ENCODE measurements at regions not wholly inside any gene's neighbourhood (a gene's known extent, or its start where the extent isn't known, plus 50 kb on each side); places are given as distances from the start of the nearest gene placed in this dataset.
A peak's percentile ranks its signal among the peaks of the same experiment; 100 is the strongest.

- DNase-seq (ENCODE audit: low spot score in 2 of 2) = no peak
- no peak for FAIRE-seq
These were observed 291.1 kb upstream of the PDZRN3 start for GRCh38 chr3:73915886-73916285.

DNA sequence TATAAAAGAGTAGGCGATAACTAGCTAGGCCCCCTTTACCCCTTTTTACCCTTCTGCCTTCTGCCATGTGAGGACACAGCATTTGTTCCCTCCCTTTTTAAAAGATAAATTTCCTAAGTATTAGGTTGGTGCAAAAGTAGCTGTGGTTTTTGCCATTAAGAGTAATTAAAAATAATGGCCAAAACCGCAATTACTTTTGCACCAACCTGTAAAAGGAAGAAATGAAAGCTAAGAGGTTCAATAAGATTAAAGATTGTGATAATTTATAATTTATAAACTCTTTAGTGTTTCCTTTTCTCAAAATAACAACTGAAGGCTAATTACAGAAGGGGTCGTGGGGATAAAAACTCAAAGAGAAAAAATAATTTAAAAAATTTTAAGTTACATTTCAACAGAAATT is 283.5 kb upstream of the PDZRN3 start:
- DNase-seq (ENCODE audit: low spot score in 2 of 2) (no peak), FAIRE-seq (no peak)

DNA sequence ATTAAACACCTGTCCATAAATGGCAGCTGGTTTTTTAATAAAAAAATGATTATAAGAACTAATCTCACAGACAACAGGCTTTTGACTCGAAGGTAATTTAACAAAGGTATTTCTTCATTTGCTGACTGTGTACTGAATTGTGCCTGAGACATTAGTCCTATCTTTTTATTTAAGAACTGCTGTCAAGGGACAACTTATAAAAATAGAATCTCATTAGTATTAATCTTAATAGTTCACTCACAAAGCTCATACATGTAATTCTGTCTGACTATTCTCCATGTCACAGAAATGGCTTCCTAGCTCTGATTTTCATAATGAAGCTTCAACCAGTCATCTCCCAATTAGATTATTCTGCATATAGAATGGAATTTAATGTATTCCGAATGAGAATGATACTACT is 276.9 kb upstream of the PDZRN3 start:
- FAIRE-seq = no peak
- DNase-seq (ENCODE audit: low spot score in 2 of 2) = no peak

DNA sequence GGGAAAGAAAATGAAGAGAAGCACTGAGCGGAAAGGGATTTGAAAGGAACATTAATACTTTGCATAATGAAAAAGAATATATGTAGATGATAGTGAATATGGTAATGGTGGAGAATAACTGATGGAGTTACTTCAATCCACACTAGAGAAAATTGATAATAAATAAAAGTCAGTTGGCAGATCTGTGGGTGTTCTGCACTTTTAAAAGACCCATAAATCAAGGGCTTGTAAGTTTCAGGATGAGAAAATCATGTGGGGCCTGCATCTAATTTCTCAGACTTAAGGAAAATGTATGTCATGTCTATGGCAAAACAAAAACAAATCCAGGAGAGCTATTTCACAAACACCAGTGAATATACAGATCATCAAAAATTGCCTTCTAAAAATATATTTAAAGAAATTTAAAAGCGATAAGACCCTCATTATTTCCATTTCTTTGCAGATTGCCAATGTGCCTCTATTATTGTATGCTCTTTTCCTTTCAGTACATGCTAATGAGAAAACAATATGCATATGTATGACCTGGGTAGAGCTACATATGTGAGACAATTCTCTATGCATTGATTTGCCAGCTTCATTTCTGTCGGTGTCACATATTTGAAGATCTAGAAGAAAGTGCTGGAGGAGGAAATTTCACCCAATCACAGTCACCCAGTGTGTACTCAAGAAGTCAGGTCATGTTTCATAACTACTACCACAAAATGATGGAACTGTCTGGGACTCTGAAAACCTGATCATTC is 269.9 kb upstream of the PDZRN3 start:
- FAIRE-seq (no peak), DNase-seq (ENCODE audit: low spot score in 2 of 2) (no peak)

DNA sequence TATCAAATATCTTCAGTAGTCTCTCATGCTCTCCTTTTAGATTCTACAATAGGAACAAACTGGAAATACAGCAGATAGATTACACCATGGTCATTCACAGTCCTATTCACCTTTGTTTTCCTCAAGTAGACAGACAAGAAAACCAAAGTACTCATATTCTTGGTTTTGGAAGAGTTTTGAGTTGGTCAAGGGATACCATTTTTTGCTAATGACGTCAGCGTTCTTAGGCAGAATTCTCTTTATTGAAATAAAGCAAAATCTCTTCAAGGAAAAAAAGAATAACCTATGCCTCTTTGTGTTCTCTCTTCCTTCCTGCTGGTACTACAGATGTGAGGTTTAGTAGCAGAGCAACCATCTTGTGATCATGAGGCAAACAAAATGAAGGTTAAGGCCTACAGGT is 268.3 kb upstream of the PDZRN3 start:
- FAIRE-seq = no peak
- no peak for DNase-seq (ENCODE audit: low spot score in 2 of 2)

GRCh38 chr3:73885862-73886261 is 261.1 kb upstream of the PDZRN3 start:
- no peak for DNase-seq (ENCODE audit: low spot score in 2 of 2)

GRCh38 chr3:73884361-73884760 is 259.6 kb upstream of the PDZRN3 start:
- no peak for FAIRE-seq
- DNase-seq (ENCODE audit: low spot score in 2 of 2) = no peak

More at GRCh38 chr3:73885862-73886261, 261.1 kb upstream of the PDZRN3 start:
- FAIRE-seq = no peak

DNA sequence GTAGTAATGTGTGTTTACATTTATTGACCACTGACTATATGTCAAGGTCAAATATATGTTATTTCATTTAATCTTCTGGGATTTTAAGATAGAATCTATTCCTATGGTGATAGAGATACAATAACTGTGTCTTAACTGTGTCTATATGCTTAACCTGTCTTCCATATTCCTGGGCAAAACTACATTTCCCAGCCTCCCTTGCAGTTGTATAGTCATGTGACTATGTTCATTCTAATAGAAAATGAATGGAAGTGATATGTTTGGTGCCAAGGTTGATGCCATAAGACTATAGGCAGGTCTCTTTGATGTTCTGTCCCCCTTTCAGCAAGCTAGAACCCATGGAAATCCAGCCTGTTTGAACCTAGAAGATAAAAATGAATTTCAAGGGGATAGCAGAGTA is 258.8 kb upstream of the PDZRN3 start:
- FAIRE-seq (no peak), DNase-seq (ENCODE audit: low spot score in 2 of 2) (no peak)

- no peak for DNase-seq (ENCODE audit: low spot score in 2 of 2)
- no peak for FAIRE-seq
These were observed 250.0 kb upstream of the PDZRN3 start for GRCh38 chr3:73874606-73875369.

DNA sequence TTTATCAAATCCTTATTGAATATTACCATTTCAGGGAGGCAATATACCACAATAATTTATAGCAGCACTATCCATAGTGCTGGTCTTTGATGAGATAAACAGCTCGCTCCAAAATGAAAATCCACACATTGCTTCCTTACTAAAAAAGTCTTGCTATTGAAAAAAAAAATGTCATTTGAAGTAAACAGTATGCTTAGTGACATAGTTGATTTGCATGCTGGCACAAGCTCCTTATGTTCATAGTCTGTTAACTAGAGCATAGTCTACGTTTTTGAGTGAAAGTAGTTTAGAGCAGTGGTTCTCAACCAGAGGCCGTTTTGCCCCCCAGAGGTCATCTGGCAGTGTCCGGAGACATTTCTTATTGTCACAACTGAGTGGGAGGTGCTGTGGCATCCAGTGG is 249.4 kb upstream of the PDZRN3 start:
- no peak for FAIRE-seq
- DNase-seq (ENCODE audit: low spot score in 2 of 2) = no peak

- peak; percentile 59 for FAIRE-seq
- DNase-seq (ENCODE audit: low spot score in 2 of 2) = peak; percentile 4 to 42
These were observed 244.1 kb upstream of the PDZRN3 start for GRCh38 chr3:73868688-73869315.

DNA sequence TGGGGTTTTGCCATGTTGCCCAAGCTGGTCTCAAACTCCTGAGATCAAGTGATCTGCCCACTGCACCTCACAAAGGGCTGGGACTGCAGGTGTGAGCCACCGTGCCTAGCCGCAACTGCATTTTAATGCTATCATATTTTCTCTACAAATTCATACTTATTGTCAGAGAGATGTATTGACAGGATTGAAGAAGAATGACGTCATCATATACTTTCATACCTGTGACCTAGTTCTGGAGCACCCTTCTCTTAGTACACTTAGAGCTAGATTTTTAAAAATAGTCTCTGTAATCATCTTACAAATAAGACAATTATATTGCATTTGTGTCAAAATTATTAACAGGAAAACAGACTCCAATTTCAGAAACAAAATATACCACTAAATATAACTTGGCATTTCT is 242.8 kb upstream of the PDZRN3 start:
- no peak for FAIRE-seq
- DNase-seq (ENCODE audit: low spot score in 2 of 2) = no peak

GRCh38 chr3:73866846-73867245 is 242.1 kb upstream of the PDZRN3 start:
- no peak for FAIRE-seq
- no peak for DNase-seq (ENCODE audit: low spot score in 2 of 2)

DNA sequence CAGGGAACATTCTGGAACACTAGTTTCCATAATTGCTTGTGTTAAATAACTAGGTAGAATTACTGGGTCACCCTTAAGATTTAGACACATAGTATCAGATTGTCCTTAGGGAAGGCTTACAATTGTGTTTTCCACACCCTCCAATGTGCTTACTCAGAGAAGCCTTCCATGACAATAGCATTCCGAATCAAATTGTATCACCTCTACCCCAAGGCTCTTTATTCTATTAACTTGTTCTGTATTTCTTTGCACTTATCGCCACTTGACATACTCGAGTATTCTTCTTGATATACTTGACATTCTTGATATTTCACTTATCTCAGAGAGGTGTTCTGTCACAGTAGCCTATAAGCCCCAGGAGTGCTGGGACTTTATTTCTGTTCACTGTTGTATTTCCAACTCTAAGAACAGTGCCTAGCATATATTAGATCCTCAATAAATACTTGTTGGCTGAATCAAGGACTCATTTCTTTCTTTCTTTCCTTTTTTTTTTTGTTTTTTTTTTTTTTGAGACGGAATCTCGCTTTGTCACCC is 238.9 kb upstream of the PDZRN3 start:
- FAIRE-seq (no peak), DNase-seq (ENCODE audit: low spot score in 2 of 2) (no peak)

- DNase-seq (ENCODE audit: low spot score in 2 of 2) = no peak
- no peak for FAIRE-seq
These were observed 231.1 kb upstream of the PDZRN3 start for GRCh38 chr3:73855813-73856212.

- FAIRE-seq = peak; percentile 64
These were observed 223.6 kb upstream of the PDZRN3 start for GRCh38 chr3:73848173-73848906.

DNA sequence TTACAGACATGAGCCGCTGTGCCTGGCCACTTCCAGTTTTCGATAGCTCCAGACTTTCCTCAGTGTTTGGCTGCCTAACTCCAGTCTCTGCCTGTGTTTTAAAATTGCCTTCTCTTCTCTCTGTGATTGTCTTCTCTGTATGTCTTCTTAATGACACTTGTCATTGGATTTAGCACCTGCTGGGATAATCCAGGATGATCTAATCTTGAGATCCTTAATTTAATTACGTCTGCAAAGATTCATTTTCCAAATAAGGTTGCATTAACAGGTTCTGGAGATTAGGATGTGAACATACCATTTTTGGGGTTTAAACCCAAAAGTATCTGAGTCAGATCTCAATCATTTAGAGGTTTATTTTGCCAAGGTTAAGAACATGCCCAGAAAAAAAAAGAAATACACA is 222.2 kb upstream of the PDZRN3 start:
- no peak for FAIRE-seq

More at GRCh38 chr3:73848173-73848906, 223.6 kb upstream of the PDZRN3 start:
- DNase-seq (ENCODE audit: low spot score in 2 of 2) = peak in 1 of 2 donors; percentile 16

DNA sequence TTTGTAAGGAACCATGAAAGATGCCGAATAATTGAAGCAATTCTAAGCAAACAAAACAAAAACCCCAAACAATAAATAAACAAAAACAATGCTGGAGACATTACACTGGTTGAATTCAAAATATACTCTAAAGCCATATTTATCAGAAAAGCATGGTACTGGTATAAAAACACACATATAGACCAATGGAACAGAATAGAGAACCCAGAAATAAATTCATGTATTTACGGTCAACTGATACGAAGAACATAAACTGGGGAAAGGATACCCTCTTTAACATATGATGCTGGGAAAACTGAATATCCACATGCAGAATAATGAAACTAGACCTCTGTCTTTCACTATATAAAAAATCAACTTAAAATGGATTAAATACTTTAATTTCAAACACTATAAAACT is 214.3 kb upstream of the PDZRN3 start:
- FAIRE-seq (no peak), DNase-seq (ENCODE audit: low spot score in 2 of 2) (no peak)

More for the DNA sequence above, 222.2 kb upstream of the PDZRN3 start:
- no peak for DNase-seq (ENCODE audit: low spot score in 2 of 2)

GRCh38 chr3:73835945-73836344 is 211.2 kb upstream of the PDZRN3 start:
- DNase-seq (ENCODE audit: low spot score in 2 of 2) (no peak), FAIRE-seq (no peak)

- DNase-seq (ENCODE audit: low spot score in 2 of 2) (no peak), FAIRE-seq (no peak)
These were observed 207.7 kb upstream of the PDZRN3 start for GRCh38 chr3:73832426-73832825.

DNA sequence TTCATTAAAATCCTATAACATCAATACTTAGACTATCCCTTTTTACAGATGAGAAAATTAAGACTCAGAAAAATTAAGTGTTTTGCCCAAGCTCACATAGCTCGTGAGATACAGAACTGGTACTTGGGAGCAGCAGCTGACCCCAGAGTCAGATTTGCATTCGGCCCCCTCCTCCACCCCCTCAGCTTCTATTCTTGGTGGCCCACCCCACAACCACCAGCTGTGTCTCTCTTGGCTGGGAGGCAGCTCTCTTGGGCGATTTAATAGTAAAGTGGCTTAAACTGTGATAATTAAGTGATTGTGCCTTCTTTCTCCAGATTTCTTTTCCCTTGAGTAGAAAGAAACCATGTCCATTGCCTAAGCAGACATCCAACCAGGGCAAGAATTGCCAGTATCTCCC is 203.6 kb upstream of the PDZRN3 start:
- FAIRE-seq = no peak
- DNase-seq (ENCODE audit: low spot score in 2 of 2) = no peak

Measured in frontal cortex (tissue), 3 donors.